T47D (cell line): ENCODE measurements at regions not wholly inside any gene's neighbourhood (a gene's known extent, or its start where the extent isn't known, plus 50 kb on each side); places are given as distances from the start of the nearest gene placed in this dataset.

ENCODE experiments used
- DNase-seq, 2 experiments: peaks; one replicate each; pipeline versions ENCODE4 v3.0.0 to v3.0.0-alpha.2; 2011 to 2012; ENCODE audit warnings: low read depth in 1 of 2, low spot score in 1 of 2
- JUND ChIP-seq: IDR thresholded peaks from 2 replicates; pipeline ENCODE4 v1.6.1; 2012; ENCODE audit warnings: low read depth
- in situ Hi-C: cut with HindIII; loops from 2 replicates; pipeline ENCODE4 v1.10.0; 2016; ENCODE audit warnings: low sequenced_read_pairs, low pct_unique_long_range_greater_than_20kb

DNA sequence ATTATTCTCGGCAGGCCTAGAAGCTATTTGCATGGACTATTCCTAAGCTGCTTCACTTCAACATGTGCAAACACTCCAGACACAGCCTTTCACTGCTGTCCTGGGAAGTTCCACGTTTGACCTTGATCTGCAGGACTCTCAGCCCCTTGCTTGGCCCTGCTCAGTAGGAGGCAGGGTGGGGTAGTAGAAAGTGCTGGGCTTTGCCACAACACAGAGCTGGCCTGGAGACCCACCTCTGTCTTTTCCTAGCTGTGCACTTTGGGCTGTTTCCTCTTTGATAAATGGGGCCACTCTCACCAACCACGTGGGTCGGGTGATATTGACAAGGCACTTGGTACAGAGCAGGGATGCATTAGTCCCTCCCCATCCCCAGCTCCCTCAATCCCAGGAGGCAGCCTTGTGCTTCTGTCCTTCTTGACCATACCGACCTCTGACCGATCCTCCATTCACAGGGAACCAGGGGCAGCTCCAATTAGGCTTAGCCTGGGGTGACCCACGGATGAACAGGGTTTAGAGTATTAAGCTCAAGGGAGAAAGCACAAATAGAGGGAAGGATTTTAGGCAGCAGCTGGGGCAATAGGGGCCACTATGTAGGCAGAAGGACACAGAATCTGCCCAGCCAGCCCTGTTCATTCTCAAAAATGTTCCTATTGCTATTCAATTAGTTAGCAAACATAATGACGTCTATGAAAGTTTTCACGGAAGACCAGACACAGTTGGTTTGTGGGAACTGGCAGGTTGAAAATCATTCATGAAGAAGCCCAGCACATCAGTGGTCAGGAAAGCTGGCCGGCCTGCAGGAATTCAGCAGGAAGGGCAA lies 63.3 kb downstream of the SYNE3 start:
- no peak for TF ChIP-seq JUND

DNA sequence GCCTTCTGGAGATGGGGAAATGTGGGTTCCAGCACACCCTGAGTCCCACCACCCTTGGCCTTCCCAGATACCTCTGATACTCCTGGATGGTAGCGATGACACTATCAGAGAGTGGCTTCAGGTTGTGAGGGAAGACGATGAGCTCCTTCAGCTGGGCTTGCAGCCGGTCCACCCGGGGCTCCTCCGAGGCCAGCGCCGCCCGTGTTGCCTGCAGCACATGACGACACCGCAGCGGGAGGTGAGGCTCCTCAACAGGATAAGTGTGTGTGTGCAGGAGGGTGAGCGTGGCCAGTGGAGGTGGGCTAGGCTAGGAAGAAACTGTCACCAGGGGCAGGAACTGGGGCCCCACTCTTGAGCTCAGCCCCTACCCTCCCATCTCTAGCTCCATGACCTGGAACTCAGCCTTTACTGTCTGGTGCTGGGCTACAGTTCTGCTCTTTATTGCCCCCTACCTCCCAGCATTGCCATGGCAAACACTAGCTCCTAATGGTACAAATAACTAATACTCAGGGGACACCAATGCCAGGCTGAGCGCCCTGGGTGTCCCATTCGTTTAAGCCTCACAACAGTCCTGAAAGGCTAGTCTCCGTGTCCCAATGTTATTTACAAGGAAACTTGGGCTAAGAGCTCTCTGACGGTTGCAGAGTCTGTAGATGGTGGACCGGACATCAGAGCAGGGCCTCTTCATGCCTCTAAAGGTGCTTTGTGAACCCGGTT lies 64.1 kb downstream of the SYNE3 start:
- TF ChIP-seq JUND, result no peak
- peak; percentile 27 to 32 for DNase-seq
- in situ Hi-C loops, result no loop called here

More for the DNA sequence above, 63.3 kb downstream of the SYNE3 start:
- in situ Hi-C loops, result no loop called here
- DNase-seq, result no peak

DNA sequence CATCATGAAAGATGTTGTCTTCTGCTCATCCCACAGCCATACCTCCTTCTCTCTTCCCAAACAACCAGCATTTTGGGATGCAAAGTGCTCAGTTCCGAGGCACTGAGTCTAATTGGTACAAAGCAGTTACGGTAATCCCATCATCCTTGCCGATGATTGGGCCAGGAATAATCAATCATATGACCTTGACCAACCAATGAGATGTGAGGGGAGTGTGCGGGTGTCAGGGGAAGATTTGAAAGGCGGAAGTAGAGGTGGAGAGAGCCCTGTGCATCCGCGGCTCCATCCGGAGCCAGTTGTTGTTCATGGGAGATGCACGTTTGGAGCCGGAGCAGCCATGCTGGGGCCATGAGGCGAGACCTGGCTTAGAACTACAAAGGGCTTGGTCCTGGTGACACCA lies 67.3 kb downstream of the SYNE3 start:
- in situ Hi-C loops, result no loop called here
- DNase-seq, result no peak
- no peak for TF ChIP-seq JUND

DNA sequence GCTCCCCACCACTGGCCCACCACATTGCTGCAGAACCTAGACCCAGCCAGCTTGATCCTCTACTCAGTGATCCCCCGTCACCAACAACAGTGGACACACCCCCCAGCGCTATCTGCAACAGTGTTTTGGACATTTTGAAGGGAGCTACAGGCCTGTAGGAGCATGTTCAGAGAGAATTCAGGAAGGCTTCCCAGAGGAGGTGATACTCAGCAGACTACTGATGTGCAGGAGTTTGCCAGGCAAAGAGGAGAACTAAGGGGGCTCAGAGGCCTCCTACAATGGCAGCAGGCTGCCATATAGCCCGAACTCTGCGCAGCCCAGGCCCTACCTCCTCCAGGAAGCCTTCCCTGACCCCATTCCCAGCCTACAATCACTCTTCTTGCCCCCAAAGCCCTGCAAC lies 70.0 kb downstream of the SYNE3 start:
- in situ Hi-C loops, result no loop called here
- DNase-seq, result no peak
- no peak for TF ChIP-seq JUND

DNA sequence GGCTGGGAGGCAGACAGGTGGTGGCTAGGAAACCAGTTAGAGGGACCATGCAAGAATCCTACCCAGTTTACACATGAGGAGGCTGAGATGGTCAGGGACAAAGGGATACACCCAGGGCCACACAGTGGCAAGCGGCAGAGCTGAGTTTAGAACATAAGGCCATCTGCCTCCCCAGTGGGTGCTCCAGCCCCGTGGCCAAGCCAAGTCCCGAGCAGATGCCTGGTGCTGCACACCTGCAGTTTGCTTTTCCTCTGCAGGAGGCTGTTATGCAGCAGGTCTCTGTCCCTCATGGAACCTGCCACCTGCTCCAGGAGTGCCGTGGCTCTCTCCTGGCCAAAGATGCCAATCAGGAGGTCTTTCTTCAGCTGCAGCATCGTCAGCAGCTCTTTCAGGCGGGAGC lies 70.8 kb downstream of the SYNE3 start:
- DNase-seq, result no peak
- in situ Hi-C loops, result no loop called here
- TF ChIP-seq JUND, result no peak

DNA sequence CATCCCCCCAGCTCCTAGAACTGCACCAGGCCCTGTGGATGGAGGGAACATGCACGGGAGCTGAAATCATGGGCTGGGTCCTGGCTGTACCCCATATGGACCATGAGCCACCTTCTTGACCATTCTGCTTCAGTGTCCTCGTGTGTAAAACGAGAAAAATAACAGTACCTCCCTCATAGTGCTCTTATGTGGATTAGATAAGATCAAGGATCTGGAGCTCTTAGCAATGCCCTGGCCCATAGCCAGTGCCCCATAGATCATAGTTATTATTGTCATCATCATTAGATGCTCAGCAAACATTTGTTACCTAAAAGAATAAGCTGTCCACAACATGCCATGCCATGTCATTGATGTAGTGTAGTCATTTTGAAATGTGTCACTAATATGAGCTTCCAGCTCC lies 71.3 kb downstream of the SYNE3 start:
- no peak for TF ChIP-seq JUND
- in situ Hi-C loops, result no loop called here
- no peak for DNase-seq

DNA sequence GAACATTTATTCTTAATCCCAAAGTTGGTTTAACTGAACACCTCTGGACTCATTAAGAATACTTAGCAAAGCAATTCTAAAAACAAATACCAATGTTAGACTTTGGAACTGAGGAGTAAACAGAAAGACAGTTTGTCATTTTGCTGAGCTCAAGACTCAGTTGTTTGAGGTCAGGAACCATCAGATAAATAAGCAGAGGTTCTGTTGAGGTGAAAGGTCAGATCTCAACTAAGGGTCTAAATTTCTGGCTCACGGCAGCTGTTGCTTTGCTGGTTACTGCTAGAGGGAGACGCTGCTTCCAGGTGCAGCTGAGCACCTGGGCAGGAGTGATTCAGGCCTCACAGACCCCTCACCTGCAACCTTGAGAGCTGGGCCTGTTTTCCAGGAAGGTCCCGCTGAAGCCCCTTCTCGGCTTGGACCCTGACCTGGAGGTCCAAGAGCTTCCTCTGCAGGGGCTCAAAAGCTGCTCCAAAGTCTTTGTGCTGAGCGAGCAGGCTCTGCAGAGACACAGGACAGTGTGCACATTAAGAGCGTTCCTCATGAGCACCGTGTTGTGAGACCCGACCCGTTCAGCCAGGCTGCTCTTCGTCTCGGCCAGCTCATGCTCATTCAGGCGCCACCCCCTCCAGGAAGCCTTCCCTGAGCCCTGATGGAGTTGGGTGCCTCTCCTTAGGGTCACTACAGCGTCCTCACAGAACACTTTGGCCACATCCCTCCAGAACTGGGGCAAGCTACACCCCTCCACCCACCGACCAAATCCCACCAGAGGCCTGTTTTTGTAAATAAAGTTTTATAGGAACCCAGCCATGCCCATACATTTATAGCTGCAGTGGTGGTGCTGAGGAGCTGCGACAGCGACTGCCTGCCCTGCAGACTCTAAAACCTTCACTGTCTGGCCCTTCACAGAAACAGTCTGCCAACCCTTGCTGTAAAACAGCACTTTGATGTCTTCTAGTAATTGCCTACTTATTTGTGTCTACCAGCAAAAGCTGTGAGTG lies 72.0 kb downstream of the SYNE3 start:
- TF ChIP-seq JUND, result no peak
- in situ Hi-C loops, result no loop called here

DNA sequence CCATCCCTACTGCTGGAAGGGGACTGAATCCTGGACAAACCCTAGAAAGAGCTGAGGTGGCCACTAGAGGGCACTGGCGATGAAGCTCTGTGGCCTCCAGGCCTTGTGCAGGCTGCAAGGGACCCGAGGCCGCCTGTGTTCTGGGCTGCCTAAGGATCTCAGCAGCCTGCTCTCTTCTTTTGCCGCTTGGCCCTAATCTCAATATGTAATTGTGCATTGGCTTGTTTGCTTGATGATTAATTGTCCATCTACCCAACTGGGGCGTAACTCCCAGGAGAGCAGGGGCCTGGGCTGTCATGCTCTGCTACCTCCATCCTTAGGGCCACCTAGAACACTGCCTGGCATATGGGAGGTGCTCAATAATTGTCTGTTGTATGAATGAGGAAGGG lies 73.8 kb downstream of the SYNE3 start:
- TF ChIP-seq JUND, result no peak
- in situ Hi-C loops, result no loop called here
- DNase-seq, result peak; percentile 87 to 97

More for the DNA sequence above, 72.0 kb downstream of the SYNE3 start:
- no peak for DNase-seq

DNA sequence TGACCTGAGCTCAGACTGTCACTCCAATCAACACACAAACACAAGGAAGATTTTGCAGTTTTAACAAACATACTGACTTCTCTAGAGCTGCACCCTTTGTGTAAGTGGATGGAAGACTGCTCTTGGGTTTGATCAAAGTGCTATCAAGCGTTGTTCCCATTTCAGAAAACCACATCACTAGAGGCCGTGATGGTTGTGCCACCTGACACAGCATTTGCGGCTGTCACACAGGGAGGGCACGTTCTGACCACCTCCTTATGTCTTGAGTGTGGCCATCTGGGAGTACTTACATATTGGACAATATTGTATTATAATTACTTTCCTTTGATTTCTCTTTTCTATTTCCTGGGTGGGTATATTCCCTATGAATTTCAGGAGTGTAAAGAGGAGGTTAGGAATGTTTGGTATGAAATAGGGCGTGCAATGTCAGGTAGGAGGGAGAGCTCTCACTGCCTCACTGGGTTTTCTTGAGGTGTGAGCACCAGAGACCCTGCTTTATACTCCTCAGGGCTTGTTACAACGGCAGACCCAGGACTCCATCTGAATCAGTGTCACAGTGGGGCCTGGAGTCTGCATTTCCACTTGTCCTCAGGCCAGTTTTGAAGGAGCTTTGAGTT lies 74.3 kb downstream of the SYNE3 start:
- DNase-seq, result peak in 1 of 2 experiments; percentile 35
- in situ Hi-C loops, result no loop called here
- no peak for TF ChIP-seq JUND

DNA sequence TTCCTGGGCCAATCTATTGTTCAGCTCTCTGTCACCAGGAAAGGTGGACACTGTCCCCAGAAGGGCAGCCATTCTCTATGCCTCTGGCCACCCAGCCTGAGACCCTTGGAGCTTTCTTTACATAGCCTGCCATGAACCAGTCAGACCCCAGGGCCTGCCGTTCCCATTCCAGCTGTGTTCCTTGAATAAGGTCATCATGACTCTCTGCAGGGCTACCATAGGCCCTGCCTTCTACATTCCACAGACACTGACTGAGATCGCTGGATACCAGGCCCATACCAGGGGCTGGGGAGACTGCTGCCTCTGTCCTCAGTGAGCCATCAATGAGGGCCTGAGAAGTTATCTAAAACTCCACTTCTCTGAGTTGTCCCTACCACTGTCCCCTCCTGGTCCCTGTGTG lies 75.5 kb downstream of the SYNE3 start:
- in situ Hi-C loops, result no loop called here
- no peak for TF ChIP-seq JUND
- DNase-seq, result peak in 1 of 2 experiments; percentile 38

DNA sequence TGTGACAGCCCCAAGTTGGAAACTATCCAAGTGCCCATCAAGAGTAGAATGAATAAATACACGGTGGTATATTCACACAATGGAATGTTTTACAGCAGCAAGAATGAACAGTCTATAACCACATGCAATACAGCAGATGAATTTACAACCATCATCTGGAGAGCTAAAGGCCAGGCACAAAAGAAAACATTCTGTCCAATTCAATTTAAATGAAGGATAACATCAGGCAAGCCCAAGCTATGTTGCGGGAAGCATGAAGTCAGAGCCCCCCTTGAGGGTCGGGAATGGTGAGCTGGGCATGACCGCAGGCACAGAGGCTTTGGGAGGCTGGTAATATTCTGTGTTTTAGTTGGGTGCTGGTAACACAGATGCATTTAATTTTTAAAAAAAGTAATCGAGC lies 76.0 kb downstream of the SYNE3 start:
- DNase-seq, result no peak
- TF ChIP-seq JUND, result no peak
- in situ Hi-C loops, result no loop called here

DNA sequence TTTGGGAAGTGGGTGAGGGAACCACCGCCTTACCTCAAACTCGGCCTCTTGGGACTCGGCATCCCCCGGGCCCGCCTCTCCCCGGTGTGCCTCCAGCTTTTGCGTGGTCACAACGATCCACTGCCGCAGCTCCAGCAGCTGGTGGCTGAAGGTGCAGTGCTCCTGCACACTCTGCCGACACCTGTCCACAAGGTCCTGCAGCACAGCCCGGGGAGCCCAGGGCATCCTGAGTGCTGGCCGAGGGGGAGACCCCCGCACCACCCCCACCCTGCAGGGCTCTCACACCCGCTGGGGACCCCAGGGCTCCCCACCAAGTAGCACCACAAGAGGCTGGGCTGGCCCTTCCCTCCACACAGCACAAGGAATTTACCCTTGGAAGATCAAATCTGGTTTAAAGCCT lies 76.6 kb downstream of the SYNE3 start:
- no peak for DNase-seq
- in situ Hi-C loops, result no loop called here
- TF ChIP-seq JUND, result no peak
